Spleen (tissue), 7 donors: ENCODE measurements at regions not wholly inside any gene's neighbourhood (a gene's known extent, or its start where the extent isn't known, plus 50 kb on each side); places are given as distances from the start of the nearest gene placed in this dataset.

Source experiments
- POLR2A ChIP-seq, 3 donors: fragments of 450-650 bp; IDR thresholded peaks; one replicate each; pipeline ENCODE4 v1.5.1; 2017; ENCODE audit warnings: antibody characterized with exemption in 3 of 3, mild to moderate bottlenecking in 1 of 3
- TF ChIP-seq, protein P1 (sequence below), 11 experiments: fragments of 200-600 bp in 7 of 11; fragments of 450-650 bp in 4 of 11; sonication (generic) in 4 of 11; IDR thresholded peaks in 8 of 11; conservative IDR thresholded peaks in 3 of 11; 1 replicate in 7 of 11; 2 replicates in 4 of 11; pipeline versions ENCODE4 v1.4.0 to v1.8.0; 2016 to 2021; ENCODE audit warnings: antibody characterized with exemption in 11 of 11, inconsistent platforms in 4 of 11, mild to moderate bottlenecking in 1 of 11
- donor health status: DM: no; HTN: no; CAD: no; lungs with moderate emphysema.
- donor health status: DM: no; HTN: no; CAD: no.
- donor health status: DM: no; HTN: no; CAD: no.

DNA sequence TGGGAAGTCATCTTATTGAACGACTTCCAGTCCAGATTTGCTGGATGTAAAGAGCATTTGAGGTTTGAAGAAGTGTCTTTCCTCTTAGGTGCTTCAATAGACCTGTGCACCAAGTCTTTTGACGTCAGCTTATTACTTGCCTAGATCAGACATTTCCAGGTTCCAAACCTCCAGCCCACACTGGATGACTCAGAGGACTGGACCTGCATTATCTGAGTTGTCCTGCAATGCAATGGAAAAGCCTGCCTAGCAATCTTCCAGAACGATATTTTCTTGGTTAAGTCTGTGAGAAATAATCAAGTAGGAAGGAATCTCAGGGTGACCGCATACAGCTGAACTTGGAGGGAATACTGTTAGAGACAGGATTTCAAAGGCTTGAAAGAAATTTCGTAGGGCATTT lies 147.2 kb upstream of the MOCS2 start:
- no peak for TF ChIP-seq POLR2A (IDR thresholded peaks at IDR 0.05)
- TF ChIP-seq, protein P1, sequence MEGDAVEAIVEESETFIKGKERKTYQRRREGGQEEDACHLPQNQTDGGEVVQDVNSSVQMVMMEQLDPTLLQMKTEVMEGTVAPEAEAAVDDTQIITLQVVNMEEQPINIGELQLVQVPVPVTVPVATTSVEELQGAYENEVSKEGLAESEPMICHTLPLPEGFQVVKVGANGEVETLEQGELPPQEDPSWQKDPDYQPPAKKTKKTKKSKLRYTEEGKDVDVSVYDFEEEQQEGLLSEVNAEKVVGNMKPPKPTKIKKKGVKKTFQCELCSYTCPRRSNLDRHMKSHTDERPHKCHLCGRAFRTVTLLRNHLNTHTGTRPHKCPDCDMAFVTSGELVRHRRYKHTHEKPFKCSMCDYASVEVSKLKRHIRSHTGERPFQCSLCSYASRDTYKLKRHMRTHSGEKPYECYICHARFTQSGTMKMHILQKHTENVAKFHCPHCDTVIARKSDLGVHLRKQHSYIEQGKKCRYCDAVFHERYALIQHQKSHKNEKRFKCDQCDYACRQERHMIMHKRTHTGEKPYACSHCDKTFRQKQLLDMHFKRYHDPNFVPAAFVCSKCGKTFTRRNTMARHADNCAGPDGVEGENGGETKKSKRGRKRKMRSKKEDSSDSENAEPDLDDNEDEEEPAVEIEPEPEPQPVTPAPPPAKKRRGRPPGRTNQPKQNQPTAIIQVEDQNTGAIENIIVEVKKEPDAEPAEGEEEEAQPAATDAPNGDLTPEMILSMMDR (IDR thresholded peaks at IDR 0.05 in 8 of 11, conservative IDR thresholded peaks at IDR 0.05 in 3 of 11): no peak
